GM12892 (cell line): ENCODE measurements at regions not wholly inside any gene's neighbourhood (a gene's known extent, or its start where the extent isn't known, plus 50 kb on each side); places are given as distances from the start of the nearest gene placed in this dataset.

Experiments used
- POLR2A ChIP-seq: IDR thresholded peaks from 2 replicates; pipeline ENCODE4 v1.6.1; 2011; ENCODE audit warnings: low read depth, low read length, control low read depth
- POLR2AphosphoS5 ChIP-seq: IDR thresholded peaks from 2 replicates; pipeline ENCODE4 v1.6.1; 2011; ENCODE audit warnings: low read depth, low read length, control low read depth
- TAF1 ChIP-seq: IDR thresholded peaks from 2 replicates; pipeline ENCODE4 v1.6.1; 2011; ENCODE audit warnings: low read depth, mild to moderate bottlenecking, control low read depth, low read length, borderline replicate concordance

DNA sequence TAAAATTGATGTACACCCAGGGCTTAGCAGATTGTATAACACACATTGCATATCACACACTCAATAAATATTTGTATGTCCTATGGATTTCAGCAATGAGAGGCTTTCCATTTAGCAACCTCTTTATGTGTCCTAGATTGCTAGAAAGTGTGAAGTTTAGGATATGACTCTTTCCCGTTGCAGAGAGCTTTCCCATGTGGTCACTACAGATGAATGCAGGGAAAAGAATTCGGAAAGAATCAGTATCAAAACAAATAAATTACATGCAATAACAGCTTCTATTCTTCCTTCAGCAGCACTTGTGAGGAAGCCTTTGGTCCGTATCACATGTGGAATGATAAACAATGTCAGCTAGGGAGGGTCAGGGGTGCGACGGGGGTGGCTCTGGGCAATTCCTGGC is 870.1 kb downstream of the C6orf118 start:
- TF ChIP-seq POLR2AphosphoS5 (no peak), POLR2A (no peak), TAF1 (no peak)
